Effector memory CD8-positive, alpha-beta T cell (primary cell): ENCODE measurements at regions not wholly inside any gene's neighbourhood (a gene's known extent, or its start where the extent isn't known, plus 50 kb on each side); places are given as distances from the start of the nearest gene placed in this dataset.

Experiments
- ATAC-seq: fragments of 150-1000 bp; cut with Tn5 transposase; replicated peaks from 2 replicates; pipeline ENCODE4 v1.10.0; 2021; ENCODE audit warnings: mild to moderate bottlenecking, moderate library complexity
- DNase-seq, 3 experiments: peaks; one replicate each; pipeline ENCODE4 v3.0.0; 2021
- H3K27ac Mint-ChIP-seq, 2 donors: one replicate each; pipeline ENCODE4 v1.8.0; 2022; ENCODE audit warnings: mild to moderate bottlenecking in 2 of 2, mixed read lengths in 2 of 2, moderate library complexity in 2 of 2
- H3K27me3 Mint-ChIP-seq, 2 donors: one replicate each; pipeline ENCODE4 v1.8.0; 2022; ENCODE audit warnings: mixed read lengths in 2 of 2
- H3K36me3 Mint-ChIP-seq: one replicate; pipeline ENCODE4 v1.8.0; 2022; ENCODE audit warnings: mild to moderate bottlenecking, moderate library complexity, mixed read lengths; ENCODE audit not compliant: insufficient read depth
- H3K4me1 Mint-ChIP-seq, 2 donors: one replicate each; pipeline ENCODE4 v1.8.0; 2022; ENCODE audit warnings: low read depth in 2 of 2, mixed read lengths in 2 of 2
- H3K4me3 Mint-ChIP-seq, 2 donors: one replicate each; pipeline ENCODE4 v1.8.0; 2022; ENCODE audit warnings: mild to moderate bottlenecking in 2 of 2, mixed read lengths in 2 of 2, moderate library complexity in 2 of 2
- H3K9me3 Mint-ChIP-seq, 2 donors: one replicate each; pipeline ENCODE4 v1.8.0; 2022; ENCODE audit warnings: mixed read lengths in 2 of 2

- Mint-ChIP-seq H3K4me1 (no peaks in the 10 kb centered on the region), H3K27me3 (peaks cover 10 to 18% of the 10 kb centered on the region in 2 donors), H3K36me3 (no peaks in the 10 kb centered on the region), H3K4me3 (no peak overlapping the region), H3K9me3 (no peaks in the 10 kb centered on the region), H3K27ac (no peak overlapping the region)
- DNase-seq: no peak
- ATAC-seq: no peak
Measured at GRCh38 chr2:63785096-63785495, 56.6 kb upstream of the UGP2 start.

GRCh38 chr2:63786471-63786870, 55.2 kb upstream of the UGP2 start:
- Mint-ChIP-seq H3K27ac (no peak overlapping the region), H3K9me3 (no peaks in the 10 kb centered on the region), H3K4me3 (no peak overlapping the region), H3K4me1 (no peaks in the 10 kb centered on the region), H3K27me3 (peaks cover 0 to 5% of the 10 kb centered on the region in 2 donors), H3K36me3 (no peaks in the 10 kb centered on the region)
- no peak for DNase-seq
- ATAC-seq: no peak

GRCh38 chr2:63788071-63788470, 53.6 kb upstream of the UGP2 start:
- ATAC-seq: no peak
- H3K36me3 Mint-ChIP-seq: no peaks in the 10 kb centered on the region
- peaks cover 0 to 5% of the 10 kb centered on the region in 2 donors for H3K27me3 Mint-ChIP-seq
- no peaks in the 10 kb centered on the region for H3K4me1 Mint-ChIP-seq
- DNase-seq: no peak
- no peak overlapping the region for H3K4me3 Mint-ChIP-seq
- no peak overlapping the region for H3K27ac Mint-ChIP-seq
- no peaks in the 10 kb centered on the region for H3K9me3 Mint-ChIP-seq

- H3K9me3 Mint-ChIP-seq: no peaks in the 10 kb centered on the region
- H3K36me3 Mint-ChIP-seq: no peaks in the 10 kb centered on the region
- H3K27me3 Mint-ChIP-seq: no peaks in the 10 kb centered on the region
- ATAC-seq (no peak), DNase-seq (no peak)
- no peak overlapping the region for H3K27ac Mint-ChIP-seq
- H3K4me3 Mint-ChIP-seq: no peak overlapping the region
- no peaks in the 10 kb centered on the region for H3K4me1 Mint-ChIP-seq
Measured at GRCh38 chr2:63789338-63790020, 52.2 kb upstream of the UGP2 start.

- Mint-ChIP-seq H3K4me3 (no peak overlapping the region), H3K27ac (no peak overlapping the region), H3K9me3 (no peaks in the 10 kb centered on the region), H3K27me3 (no peaks in the 10 kb centered on the region), H3K36me3 (no peaks in the 10 kb centered on the region), H3K4me1 (no peaks in the 10 kb centered on the region)
- ATAC-seq (no peak), DNase-seq (no peak)
Measured at GRCh38 chr2:63790491-63790890, 51.2 kb upstream of the UGP2 start.

- no peak overlapping the region for H3K4me3 Mint-ChIP-seq
- H3K27me3 Mint-ChIP-seq: no peaks in the 10 kb centered on the region
- ATAC-seq (no peak), DNase-seq (no peak)
- no peaks in the 10 kb centered on the region for H3K4me1 Mint-ChIP-seq
- H3K27ac Mint-ChIP-seq: no peak overlapping the region
- H3K36me3 Mint-ChIP-seq: no peaks in the 10 kb centered on the region
- H3K9me3 Mint-ChIP-seq: no peaks in the 10 kb centered on the region
Measured at GRCh38 chr2:63790906-63791305, 50.8 kb upstream of the UGP2 start.

GRCh38 chr2:63791387-63791786, 50.3 kb upstream of the UGP2 start:
- DNase-seq: no peak
- no peak overlapping the region for H3K27ac Mint-ChIP-seq
- no peaks in the 10 kb centered on the region for H3K4me1 Mint-ChIP-seq
- no peak overlapping the region for H3K4me3 Mint-ChIP-seq
- H3K9me3 Mint-ChIP-seq: no peaks in the 10 kb centered on the region
- no peaks in the 10 kb centered on the region for H3K36me3 Mint-ChIP-seq
- no peak for ATAC-seq
- H3K27me3 Mint-ChIP-seq: no peaks in the 10 kb centered on the region
